Inflammatory macrophage (primary cell): ENCODE measurements at regions not wholly inside any gene's neighbourhood (a gene's known extent, or its start where the extent isn't known, plus 50 kb on each side); places are given as distances from the start of the nearest gene placed in this dataset.
"Not testable (repeated sequence)": the region's sequence is repeated elsewhere in the genome, so short reads cannot be mapped to it uniquely, and the experiment has no call there.

ENCODE experiments used
- DNase-seq, 2 donors: peaks; one replicate each; pipeline ENCODE4 v3.0.0-alpha.2; 2020 to 2022

- no peak for DNase-seq
These were observed 509.6 kb upstream of the CHORDC1 start for GRCh38 chr11:90732486-90732885.

- no peak for DNase-seq
These were observed 500.6 kb upstream of the CHORDC1 start for GRCh38 chr11:90723475-90723874.

- DNase-seq = peak; percentile 66 to 70
These were observed 499.8 kb upstream of the CHORDC1 start for GRCh38 chr11:90722552-90723190.

GRCh38 chr11:90717522-90717921, 494.7 kb upstream of the CHORDC1 start:
- DNase-seq = no peak

DNA sequence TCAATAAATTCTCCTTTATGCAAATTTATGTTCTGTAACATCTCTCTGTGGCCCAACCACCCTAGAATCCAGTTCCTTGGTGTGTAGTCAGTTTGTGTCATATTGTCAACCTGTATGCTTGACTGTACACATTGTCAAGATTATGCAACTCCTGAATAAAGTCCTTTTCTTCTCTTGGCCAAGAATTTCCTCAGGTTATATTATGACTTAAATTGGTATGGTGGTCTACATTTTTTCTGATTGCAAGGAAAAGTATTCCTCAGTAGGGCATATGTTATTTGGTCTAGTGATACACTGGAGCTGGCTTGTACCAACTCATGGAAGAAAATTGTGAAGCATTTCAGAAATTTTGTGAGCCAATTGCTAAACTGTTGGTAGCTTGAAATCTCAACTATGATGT, 482.8 kb upstream of the CHORDC1 start:
- DNase-seq = no peak

- no peak for DNase-seq
These were observed 481.7 kb upstream of the CHORDC1 start for GRCh38 chr11:90704510-90704909.

DNA sequence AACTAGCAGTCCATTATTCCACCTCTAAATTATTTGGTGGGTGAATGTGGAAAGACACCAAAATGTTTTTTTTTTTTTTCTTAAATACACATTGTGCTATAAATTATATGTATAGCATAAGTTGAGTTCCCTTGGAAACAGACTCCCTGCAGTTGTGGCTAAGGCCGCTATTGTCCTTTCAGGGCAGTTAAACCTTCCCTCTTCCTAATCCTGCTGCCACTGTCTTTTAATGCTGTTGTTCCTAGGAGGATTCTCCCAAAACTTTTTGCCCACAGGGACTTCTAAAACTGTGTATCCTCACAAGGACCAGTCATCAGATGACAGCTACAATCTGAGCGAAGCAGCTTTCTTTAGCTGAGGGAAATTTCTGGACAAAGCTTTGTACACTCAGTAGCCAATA, 478.9 kb upstream of the CHORDC1 start:
- no peak for DNase-seq

GRCh38 chr11:90700789-90701439, 478.1 kb upstream of the CHORDC1 start:
- DNase-seq = no peak

GRCh38 chr11:90699791-90700400, 477.0 kb upstream of the CHORDC1 start:
- no peak for DNase-seq

- no peak for DNase-seq
These were observed 475.4 kb upstream of the CHORDC1 start for GRCh38 chr11:90698238-90698637.

GRCh38 chr11:90675496-90675895, 452.6 kb upstream of the CHORDC1 start:
- not testable (repeated sequence) for DNase-seq

DNA sequence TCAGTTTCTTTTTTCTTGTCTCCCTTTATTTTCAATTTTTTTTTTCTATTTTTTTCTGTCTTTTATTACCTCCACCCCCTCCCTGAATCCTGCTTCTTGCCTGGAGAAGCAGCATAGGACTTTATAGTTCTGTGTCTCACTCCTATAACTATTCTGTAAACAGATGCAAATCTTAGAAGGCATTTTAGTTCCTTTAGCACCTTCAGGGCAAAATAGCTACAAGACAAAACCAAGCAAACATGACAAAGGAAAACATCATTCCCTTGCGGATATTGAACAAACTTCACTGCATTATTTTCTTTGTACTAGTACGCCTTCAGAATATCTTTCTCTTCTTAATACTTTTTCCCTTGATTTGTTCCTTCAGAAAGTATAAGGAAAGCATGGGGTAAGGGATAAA, 446.2 kb upstream of the CHORDC1 start:
- DNase-seq = no peak

DNA sequence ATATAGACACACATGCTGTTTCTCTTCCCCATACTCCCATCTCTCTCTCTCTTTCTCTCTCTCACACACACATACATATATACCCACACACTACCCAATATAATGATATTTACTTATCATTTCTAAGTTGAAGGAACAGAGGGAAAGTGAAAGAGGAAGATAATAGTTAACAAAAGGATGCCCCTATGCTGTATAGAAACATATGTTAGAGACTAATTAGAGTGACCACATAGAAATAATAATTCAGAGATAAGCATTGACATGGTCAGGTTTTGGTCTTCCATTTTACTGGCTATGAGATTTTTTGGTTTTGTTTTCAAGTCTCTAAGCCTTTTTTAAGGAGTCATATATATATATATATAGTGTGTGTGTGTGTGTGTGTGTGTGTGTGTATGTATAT, 445.7 kb upstream of the CHORDC1 start:
- DNase-seq = no peak

DNA sequence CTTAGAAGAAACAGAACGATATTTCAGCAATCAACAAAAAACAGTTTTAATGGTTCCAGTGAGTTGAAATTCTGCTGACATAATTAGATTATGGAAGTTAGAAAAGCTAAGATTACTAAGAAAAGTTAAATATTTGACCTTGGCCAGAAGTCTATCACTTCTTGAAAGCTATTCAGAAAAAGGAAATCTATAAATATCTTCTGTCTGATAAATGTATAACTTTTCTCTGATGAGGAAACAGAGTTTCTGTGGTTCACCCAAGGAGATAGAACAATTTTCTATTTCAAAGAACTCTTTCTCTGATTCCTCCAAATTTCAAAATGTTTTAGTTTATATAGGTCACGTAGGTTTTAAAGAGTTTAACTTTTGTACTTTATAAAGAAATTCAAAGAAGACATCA, 438.4 kb upstream of the CHORDC1 start:
- DNase-seq = no peak

DNA sequence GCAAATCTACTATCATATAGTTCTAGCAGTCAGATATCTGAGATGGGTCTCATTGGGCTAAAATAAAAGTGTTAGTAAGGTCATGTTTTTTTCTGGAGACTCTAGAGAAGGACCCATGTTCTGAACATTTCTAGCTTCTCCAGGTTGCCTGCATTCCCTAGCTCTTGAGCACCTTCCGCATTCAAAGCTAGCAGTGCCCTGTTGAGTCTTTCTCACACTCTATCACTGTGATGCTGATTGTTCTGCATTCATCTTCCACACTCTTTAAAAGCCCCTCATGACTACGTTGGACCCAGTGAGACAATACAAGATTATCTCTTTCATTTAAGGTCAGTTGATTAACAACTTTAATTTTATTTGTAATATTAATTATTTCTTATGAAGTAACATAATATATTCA, 433.3 kb upstream of the CHORDC1 start:
- no peak for DNase-seq

- DNase-seq = no peak
These were observed 427.3 kb upstream of the CHORDC1 start for GRCh38 chr11:90650153-90650552.

- DNase-seq = no peak
These were observed 423.9 kb upstream of the CHORDC1 start for GRCh38 chr11:90646706-90647105.

DNA sequence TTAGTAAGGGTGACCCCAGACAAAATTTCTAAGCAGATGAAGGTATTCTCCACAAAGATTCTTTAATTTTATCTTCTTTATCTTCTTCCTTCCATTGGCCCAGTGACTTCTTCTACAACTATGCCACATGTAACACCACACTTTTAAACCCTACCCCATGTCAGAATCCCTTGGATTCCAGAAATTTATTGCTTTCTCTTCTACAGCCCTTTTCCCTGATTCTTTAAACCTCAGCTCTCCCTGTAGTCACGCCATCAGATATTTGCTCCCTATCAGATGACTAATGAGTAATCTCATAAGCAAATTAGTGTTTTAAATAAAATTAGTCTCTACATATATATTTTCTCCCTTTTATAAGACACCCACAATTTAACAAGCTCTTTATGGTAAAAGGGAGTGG, 423.4 kb upstream of the CHORDC1 start:
- DNase-seq = no peak

GRCh38 chr11:90639461-90639993, 416.7 kb upstream of the CHORDC1 start:
- no peak for DNase-seq

DNA sequence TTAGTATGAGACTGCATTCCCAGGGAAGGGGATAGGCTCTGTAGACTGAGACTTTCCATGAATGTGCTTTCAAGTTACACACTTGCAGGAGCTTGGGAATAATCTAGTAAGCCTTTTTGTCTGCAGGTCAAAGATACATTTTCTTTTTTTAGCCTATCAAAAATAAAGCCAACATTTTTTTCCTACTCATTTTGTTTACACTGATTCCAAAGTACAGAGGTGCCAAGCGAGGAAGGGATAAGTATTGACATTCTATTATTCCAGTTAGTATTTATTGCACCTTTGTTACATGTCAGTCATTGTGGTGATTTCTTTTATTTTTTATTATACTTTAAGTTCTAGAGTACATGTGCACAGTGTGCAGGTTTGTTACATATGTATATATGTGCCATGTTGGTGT, 413.0 kb upstream of the CHORDC1 start:
- no peak for DNase-seq

GRCh38 chr11:90635151-90635550, 412.3 kb upstream of the CHORDC1 start:
- DNase-seq = no peak

- DNase-seq = no peak
These were observed 407.3 kb upstream of the CHORDC1 start for GRCh38 chr11:90630176-90630575.

- DNase-seq = no peak
These were observed 406.5 kb upstream of the CHORDC1 start for GRCh38 chr11:90629229-90629806.

DNA sequence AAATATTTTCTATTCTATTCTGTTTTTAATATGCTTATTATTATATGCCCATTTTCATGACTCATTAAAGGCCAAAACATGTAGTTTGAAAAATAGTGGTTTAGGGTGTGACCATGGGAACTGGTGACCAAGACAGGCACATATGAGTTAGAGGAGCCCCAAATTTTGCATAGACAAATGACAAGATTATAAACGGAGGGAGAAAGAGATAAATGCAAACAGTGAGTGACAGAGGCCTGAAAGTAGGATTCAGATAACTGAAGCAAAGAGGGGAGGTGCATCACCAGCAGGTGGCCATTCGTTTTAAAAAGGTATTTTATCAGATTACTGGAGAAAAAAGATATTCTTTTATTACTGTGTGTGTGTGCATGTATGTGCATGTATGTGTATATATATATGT, 391.5 kb upstream of the CHORDC1 start:
- no peak for DNase-seq
